ENCODE measurements at regions not wholly inside any gene's neighbourhood (a gene's known extent, or its start where the extent isn't known, plus 50 kb on each side); places are given as distances from the start of the nearest gene placed in this dataset.

DNA sequence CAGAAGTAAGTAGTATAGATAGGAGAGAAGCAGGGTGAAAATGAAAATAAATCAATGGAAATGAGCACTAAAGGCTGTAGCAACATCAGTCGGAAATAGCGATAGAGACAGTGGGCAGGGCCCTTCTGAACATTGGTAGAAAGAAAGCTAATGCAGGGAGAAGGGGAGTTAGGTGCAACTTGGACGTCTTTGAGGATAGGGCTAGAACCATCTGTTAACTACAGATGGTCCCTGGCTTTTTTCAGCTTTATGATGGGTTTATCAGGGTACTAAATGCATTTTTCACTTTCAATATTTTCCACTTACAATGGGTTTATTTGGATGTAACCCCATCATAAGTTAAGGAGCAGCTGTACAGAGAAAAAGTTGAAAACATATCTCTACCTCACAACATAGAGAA lies 72.8 kb upstream of the CNR1 start:
- H3K27ac ChIP-seq (ENCODE audit: extremely low read length, insufficient read depth, low read length) = no peak overlapping the region
- no peaks in the 10 kb centered on the region for H3K4me1 ChIP-seq (ENCODE audit: insufficient read depth, low read length)
- H4K20me1 ChIP-seq (ENCODE audit: insufficient read depth, low read length) = no peaks in the 10 kb centered on the region
- H3K27me3 ChIP-seq (ENCODE audit: control insufficient read depth in 1 of 2, insufficient read depth in 2 of 2, low read length in 2 of 2) = no peaks in the 10 kb centered on the region
- no peak overlapping the region for H3K4me2 ChIP-seq (ENCODE audit: low read depth, low read length)
- 17% methylated on average over 3 of the region's 3 CpGs for WGBS (ENCODE audit: low lambda C conversion rate)
- H2AFZ ChIP-seq (ENCODE audit: low read length) = no peak overlapping the region
- no peak for ATAC-seq
- no peak overlapping the region for H3K4me3 ChIP-seq (replicated peaks in 1 of 3; ENCODE audit: insufficient read depth in 1 of 3, low read depth in 2 of 3, low read length in 3 of 3)
- ChIA-PET POLR2A (no interaction called here), CTCF (ENCODE audit: low intra/inter-chr PET ratio, low total read pairs) (interaction anchor here (2.4 kb wide), 1 partner anchor 309 kb away, joined by 15 read pairs; no protein-coding TSS in a partner anchor)
- intact Hi-C loops (cut with micrococcal nuclease; ENCODE audit: unreplicated experiment) = loop anchor here (1.0 to 5.0 kb wide), 5 partner anchors 309 to 1172 kb away; no protein-coding TSS in a partner anchor
- TF ChIP-seq TAF1 (CRISPR knock-in tag; IDR thresholded peaks at IDR 0.05) (no peak), PHF5A (CRISPR knock-in tag; IDR thresholded peaks at IDR 0.05; ENCODE audit: low read depth, unreplicated experiment) (no peak), EHMT2 (IDR thresholded peaks at IDR 0.05; ENCODE audit: borderline replicate concordance, low read depth, low read length) (no peak), SUZ12 (IDR thresholded peaks at IDR 0.05; ENCODE audit: low read depth, low read length) (no peak), KDM5A (IDR thresholded peaks at IDR 0.05; ENCODE audit: borderline replicate concordance, low read length) (no peak)
- TF ChIP-seq, protein P1, sequence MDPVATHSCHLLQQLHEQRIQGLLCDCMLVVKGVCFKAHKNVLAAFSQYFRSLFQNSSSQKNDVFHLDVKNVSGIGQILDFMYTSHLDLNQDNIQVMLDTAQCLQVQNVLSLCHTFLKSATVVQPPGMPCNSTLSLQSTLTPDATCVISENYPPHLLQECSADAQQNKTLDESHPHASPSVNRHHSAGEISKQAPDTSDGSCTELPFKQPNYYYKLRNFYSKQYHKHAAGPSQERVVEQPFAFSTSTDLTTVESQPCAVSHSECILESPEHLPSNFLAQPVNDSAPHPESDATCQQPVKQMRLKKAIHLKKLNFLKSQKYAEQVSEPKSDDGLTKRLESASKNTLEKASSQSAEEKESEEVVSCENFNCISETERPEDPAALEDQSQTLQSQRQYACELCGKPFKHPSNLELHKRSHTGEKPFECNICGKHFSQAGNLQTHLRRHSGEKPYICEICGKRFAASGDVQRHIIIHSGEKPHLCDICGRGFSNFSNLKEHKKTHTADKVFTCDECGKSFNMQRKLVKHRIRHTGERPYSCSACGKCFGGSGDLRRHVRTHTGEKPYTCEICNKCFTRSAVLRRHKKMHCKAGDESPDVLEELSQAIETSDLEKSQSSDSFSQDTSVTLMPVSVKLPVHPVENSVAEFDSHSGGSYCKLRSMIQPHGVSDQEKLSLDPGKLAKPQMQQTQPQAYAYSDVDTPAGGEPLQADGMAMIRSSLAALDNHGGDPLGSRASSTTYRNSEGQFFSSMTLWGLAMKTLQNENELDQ (CRISPR knock-in tag; IDR thresholded peaks at IDR 0.05; ENCODE audit: borderline replicate concordance) = no peak
- FAIRE-seq = no peak
- no peaks in the 10 kb centered on the region for H3K9me3 ChIP-seq (ENCODE audit: low read length)
- H3K79me2 ChIP-seq (ENCODE audit: insufficient read depth, low read length) = no peaks in the 10 kb centered on the region
- no TSS peak for BruUV-seq (replicated peaks)
- no peak for DNase-seq (ENCODE audit: low spot score)
- in situ Hi-C loops (cut with HindIII; ENCODE audit: extremely low pct_ligation_motif_present, low pct_unique_long_range_greater_than_20kb) = no loop called here
- no peak overlapping the region for H3K9ac ChIP-seq (ENCODE audit: insufficient read depth, low read depth, low read length)
- no peaks in the 10 kb centered on the region for H3K36me3 ChIP-seq (replicated peaks in 1 of 2; ENCODE audit: control insufficient read depth in 1 of 2, insufficient read depth in 2 of 2, low read length in 2 of 2)

DNA sequence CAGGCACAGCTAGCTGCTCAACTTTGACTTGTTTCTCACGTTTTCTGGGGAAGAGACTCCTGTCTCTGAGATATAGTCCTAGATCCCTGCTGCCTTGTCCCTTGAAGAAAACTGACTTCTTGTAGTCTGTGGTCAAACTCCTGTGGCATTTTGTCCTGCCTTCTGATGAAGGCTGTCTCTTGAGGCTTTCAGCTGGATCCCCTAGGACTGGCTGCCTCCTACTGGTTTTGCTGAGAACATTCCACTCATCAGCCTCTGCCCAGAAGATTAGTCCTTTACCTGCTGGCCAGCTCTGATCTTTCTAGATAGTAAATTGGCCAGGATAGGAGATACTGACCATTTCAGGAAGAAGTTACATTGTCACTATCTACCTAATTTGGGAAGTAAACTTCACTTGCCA lies 71.9 kb upstream of the CNR1 start:
- Histone ChIP-seq H3K79me2 (ENCODE audit: insufficient read depth, low read length) (no peaks in the 10 kb centered on the region), H3K27me3 (ENCODE audit: control insufficient read depth in 1 of 2, insufficient read depth in 2 of 2, low read length in 2 of 2) (no peaks in the 10 kb centered on the region), H3K27ac (ENCODE audit: extremely low read length, insufficient read depth, low read length) (no peak overlapping the region), H4K20me1 (ENCODE audit: insufficient read depth, low read length) (no peaks in the 10 kb centered on the region), H3K4me1 (ENCODE audit: insufficient read depth, low read length) (no peaks in the 10 kb centered on the region), H2AFZ (ENCODE audit: low read length) (no peak overlapping the region), H3K9ac (ENCODE audit: insufficient read depth, low read depth, low read length) (no peak overlapping the region), H3K9me3 (ENCODE audit: low read length) (peaks cover under 1% of the 10 kb centered on the region; the same call in 1 of the 2 replicates), H3K4me2 (ENCODE audit: low read depth, low read length) (no peak overlapping the region), H3K4me3 (replicated peaks in 1 of 3; ENCODE audit: insufficient read depth in 1 of 3, low read depth in 2 of 3, low read length in 3 of 3) (no peak overlapping the region), H3K36me3 (replicated peaks in 1 of 2; ENCODE audit: control insufficient read depth in 1 of 2, insufficient read depth in 2 of 2, low read length in 2 of 2) (no peaks in the 10 kb centered on the region)
- FAIRE-seq (peak; percentile 57), DNase-seq (ENCODE audit: low spot score) (peak; percentile 33), ATAC-seq (peak; percentile 89)
- in situ Hi-C loops (cut with HindIII; ENCODE audit: extremely low pct_ligation_motif_present, low pct_unique_long_range_greater_than_20kb) (no loop called here), intact Hi-C loops (cut with micrococcal nuclease; ENCODE audit: unreplicated experiment) (loop anchor here (1.0 to 5.0 kb wide), 5 partner anchors 308 to 1171 kb away; no protein-coding TSS in a partner anchor)
- 0% methylated on average over 1 of the region's 1 CpG for WGBS (ENCODE audit: low lambda C conversion rate)
- TF ChIP-seq THAP11 (CRISPR knock-in tag; IDR thresholded peaks at IDR 0.05) (no peak), STAG1 (CRISPR knock-in tag; IDR thresholded peaks at IDR 0.05) (peak; percentile 86), SMC3 (IDR thresholded peaks at IDR 0.05; ENCODE audit: low read length) (peak; percentile 67), RAD21 (CRISPR knock-in tag; IDR thresholded peaks at IDR 0.05) (peak; percentile 44; the same call in 1 of the 2 replicates), NFATC3 (CRISPR knock-in tag; IDR thresholded peaks at IDR 0.05) (no peak), BRD4 (CRISPR knock-in tag; IDR thresholded peaks at IDR 0.05) (no peak)
- TF ChIP-seq, protein P2, sequence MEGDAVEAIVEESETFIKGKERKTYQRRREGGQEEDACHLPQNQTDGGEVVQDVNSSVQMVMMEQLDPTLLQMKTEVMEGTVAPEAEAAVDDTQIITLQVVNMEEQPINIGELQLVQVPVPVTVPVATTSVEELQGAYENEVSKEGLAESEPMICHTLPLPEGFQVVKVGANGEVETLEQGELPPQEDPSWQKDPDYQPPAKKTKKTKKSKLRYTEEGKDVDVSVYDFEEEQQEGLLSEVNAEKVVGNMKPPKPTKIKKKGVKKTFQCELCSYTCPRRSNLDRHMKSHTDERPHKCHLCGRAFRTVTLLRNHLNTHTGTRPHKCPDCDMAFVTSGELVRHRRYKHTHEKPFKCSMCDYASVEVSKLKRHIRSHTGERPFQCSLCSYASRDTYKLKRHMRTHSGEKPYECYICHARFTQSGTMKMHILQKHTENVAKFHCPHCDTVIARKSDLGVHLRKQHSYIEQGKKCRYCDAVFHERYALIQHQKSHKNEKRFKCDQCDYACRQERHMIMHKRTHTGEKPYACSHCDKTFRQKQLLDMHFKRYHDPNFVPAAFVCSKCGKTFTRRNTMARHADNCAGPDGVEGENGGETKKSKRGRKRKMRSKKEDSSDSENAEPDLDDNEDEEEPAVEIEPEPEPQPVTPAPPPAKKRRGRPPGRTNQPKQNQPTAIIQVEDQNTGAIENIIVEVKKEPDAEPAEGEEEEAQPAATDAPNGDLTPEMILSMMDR (CRISPR knock-in tag; IDR thresholded peaks at IDR 0.05) = peak; percentile 77
- ChIA-PET POLR2A (no interaction called here), CTCF (ENCODE audit: low intra/inter-chr PET ratio, low total read pairs) (interaction anchor here (0.9 to 2.4 kb wide), 2 partner anchors 308 to 845 kb away, joined by 4 to 15 read pairs; no protein-coding TSS in a partner anchor)
- no TSS peak for BruUV-seq (replicated peaks)
